PFSK-1 (cell line): ENCODE measurements at regions not wholly inside any gene's neighbourhood (a gene's known extent, or its start where the extent isn't known, plus 50 kb on each side); places are given as distances from the start of the nearest gene placed in this dataset.

Experiments
- POLR2AphosphoS5 ChIP-seq: IDR thresholded peaks from 2 replicates; pipeline ENCODE4 v1.6.1; 2012; ENCODE audit warnings: low read depth, mild to moderate bottlenecking, control low read depth, low read length, moderate library complexity
- SIN3A ChIP-seq: IDR thresholded peaks from 2 replicates; pipeline ENCODE4 v1.6.1; 2012; ENCODE audit warnings: mild to moderate bottlenecking, low read length, moderate library complexity, borderline replicate concordance; ENCODE audit not compliant: insufficient read depth
- TF ChIP-seq, protein P1 (sequence below), 2 experiments: IDR thresholded peaks; 2 replicates each; pipeline versions ENCODE4 v1.6.1 to v1.8.0; 2011 to 2012; ENCODE audit warnings: low read depth in 2 of 2, low read length in 2 of 2, control low read depth in 1 of 2, inconsistent platforms in 1 of 2, mild to moderate bottlenecking in 1 of 2, moderate library complexity in 1 of 2; ENCODE audit not compliant: insufficient read depth in 1 of 2

DNA sequence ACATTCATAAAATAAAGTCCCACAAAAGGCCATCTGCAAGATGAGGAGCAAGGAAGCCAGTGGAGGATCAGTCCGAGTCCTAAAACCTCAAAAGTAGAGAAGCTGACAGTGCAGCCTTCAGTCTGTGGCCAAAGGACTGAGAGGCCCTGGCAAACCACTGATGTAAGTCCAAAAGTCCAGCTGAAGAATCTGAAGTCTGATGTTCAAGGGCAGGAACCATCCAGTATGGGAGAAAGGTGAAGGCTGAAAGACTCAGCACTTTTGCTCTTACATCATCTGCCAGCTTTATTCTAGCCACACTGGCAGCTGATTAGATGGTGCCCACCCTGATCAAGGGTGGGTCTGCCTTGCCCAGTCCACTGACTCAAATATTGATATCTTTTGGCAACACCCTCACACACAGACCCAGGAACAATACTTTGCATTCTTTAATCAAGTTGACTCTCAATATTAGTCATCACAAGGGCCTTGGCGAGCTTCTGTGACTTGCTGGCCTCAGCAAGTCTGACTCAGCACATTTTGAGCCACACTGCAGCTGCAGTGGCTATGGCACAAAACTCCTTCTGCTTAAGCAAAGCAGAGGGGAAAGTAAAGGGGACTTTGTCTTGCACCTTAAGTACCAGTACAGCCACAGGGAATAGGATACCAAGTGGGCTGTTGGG, 1370.3 kb upstream of the CITED2 start:
- TF ChIP-seq POLR2AphosphoS5 (no peak), SIN3A (no peak)
- TF ChIP-seq, protein P1, sequence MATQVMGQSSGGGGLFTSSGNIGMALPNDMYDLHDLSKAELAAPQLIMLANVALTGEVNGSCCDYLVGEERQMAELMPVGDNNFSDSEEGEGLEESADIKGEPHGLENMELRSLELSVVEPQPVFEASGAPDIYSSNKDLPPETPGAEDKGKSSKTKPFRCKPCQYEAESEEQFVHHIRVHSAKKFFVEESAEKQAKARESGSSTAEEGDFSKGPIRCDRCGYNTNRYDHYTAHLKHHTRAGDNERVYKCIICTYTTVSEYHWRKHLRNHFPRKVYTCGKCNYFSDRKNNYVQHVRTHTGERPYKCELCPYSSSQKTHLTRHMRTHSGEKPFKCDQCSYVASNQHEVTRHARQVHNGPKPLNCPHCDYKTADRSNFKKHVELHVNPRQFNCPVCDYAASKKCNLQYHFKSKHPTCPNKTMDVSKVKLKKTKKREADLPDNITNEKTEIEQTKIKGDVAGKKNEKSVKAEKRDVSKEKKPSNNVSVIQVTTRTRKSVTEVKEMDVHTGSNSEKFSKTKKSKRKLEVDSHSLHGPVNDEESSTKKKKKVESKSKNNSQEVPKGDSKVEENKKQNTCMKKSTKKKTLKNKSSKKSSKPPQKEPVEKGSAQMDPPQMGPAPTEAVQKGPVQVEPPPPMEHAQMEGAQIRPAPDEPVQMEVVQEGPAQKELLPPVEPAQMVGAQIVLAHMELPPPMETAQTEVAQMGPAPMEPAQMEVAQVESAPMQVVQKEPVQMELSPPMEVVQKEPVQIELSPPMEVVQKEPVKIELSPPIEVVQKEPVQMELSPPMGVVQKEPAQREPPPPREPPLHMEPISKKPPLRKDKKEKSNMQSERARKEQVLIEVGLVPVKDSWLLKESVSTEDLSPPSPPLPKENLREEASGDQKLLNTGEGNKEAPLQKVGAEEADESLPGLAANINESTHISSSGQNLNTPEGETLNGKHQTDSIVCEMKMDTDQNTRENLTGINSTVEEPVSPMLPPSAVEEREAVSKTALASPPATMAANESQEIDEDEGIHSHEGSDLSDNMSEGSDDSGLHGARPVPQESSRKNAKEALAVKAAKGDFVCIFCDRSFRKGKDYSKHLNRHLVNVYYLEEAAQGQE (IDR thresholded peaks at IDR 0.05; ENCODE audit: insufficient read depth in 1 of 2, low read depth in 2 of 2, low read length in 2 of 2), result no peak
